A549 (cell line): ENCODE measurements at regions not wholly inside any gene's neighbourhood (a gene's known extent, or its start where the extent isn't known, plus 50 kb on each side); places are given as distances from the start of the nearest gene placed in this dataset.

ENCODE experiments used
- CTCF ChIP-seq: fragments of >200 bp; sonication (Bioruptor Twin); formaldehyde crosslinking; IDR thresholded peaks from 3 replicates; pipeline ENCODE4 v1.5.1; 2016
- EP300 ChIP-seq, 2 experiments: fragments of >200 bp; sonication (Bioruptor Twin); formaldehyde crosslinking; IDR thresholded peaks; 2 replicates in 1 of 2; 3 replicates in 1 of 2; pipeline ENCODE4 v1.6.1; 2016 to 2017
- FOSL2 ChIP-seq, 2 experiments: fragments of 450-650 bp in 1 of 2; fragments of >200 bp in 1 of 2; sonication (Bioruptor Twin) in 1 of 2; formaldehyde crosslinking; IDR thresholded peaks; 2 replicates each; pipeline versions ENCODE4 v1.5.0 to v1.6.1; 2016 to 2020; ENCODE audit warnings: mild to moderate bottlenecking in 1 of 2, moderate library complexity in 1 of 2
- JUNB ChIP-seq: fragments of >200 bp; sonication (Bioruptor Twin); formaldehyde crosslinking; IDR thresholded peaks from 2 replicates; pipeline ENCODE4 v1.6.1; 2016
- MAFK ChIP-seq: fragments of 450-650 bp; IDR thresholded peaks from 2 replicates; pipeline ENCODE4 v1.6.1; 2014; ENCODE audit not compliant: partially characterized antibody
- MAX ChIP-seq: IDR thresholded peaks from 2 replicates; pipeline ENCODE4 v1.6.1; 2012
- RAD21 ChIP-seq, 2 experiments: fragments of >200 bp in 1 of 2; sonication (Bioruptor Twin) in 1 of 2; formaldehyde crosslinking in 1 of 2; IDR thresholded peaks in 1 of 2; conservative IDR thresholded peaks in 1 of 2; 2 replicates in 1 of 2; 3 replicates in 1 of 2; pipeline ENCODE4 v1.6.1; 2012 to 2018; ENCODE audit warnings: inconsistent platforms in 1 of 2
- USF2 ChIP-seq: fragments of 450-650 bp; IDR thresholded peaks from 2 replicates; pipeline ENCODE4 v1.6.1; 2014; ENCODE audit warnings: antibody characterized with exemption

- TF ChIP-seq JUNB (no peak), RAD21 (conservative IDR thresholded peaks at IDR 0.05 in 1 of 2, IDR thresholded peaks at IDR 0.05 in 1 of 2) (no peak), EP300 (IDR thresholded peaks at IDR 0.05) (no peak), CTCF (no peak), MAX (no peak), FOSL2 (IDR thresholded peaks at IDR 0.05) (no peak), FOSL2 (CRISPR knock-in tag; IDR thresholded peaks at IDR 0.05) (no peak), MAFK (no peak), USF2 (no peak)
These were observed 261.7 kb upstream of the HDAC4 start for GRCh38 chr2:239662413-239663120.
